ENCODE measurements at regions not wholly inside any gene's neighbourhood (a gene's known extent, or its start where the extent isn't known, plus 50 kb on each side); places are given as distances from the start of the nearest gene placed in this dataset.
"Not testable (repeated sequence)": the region's sequence is repeated elsewhere in the genome, so short reads cannot be mapped to it uniquely, and the experiment has no call there.

DNA sequence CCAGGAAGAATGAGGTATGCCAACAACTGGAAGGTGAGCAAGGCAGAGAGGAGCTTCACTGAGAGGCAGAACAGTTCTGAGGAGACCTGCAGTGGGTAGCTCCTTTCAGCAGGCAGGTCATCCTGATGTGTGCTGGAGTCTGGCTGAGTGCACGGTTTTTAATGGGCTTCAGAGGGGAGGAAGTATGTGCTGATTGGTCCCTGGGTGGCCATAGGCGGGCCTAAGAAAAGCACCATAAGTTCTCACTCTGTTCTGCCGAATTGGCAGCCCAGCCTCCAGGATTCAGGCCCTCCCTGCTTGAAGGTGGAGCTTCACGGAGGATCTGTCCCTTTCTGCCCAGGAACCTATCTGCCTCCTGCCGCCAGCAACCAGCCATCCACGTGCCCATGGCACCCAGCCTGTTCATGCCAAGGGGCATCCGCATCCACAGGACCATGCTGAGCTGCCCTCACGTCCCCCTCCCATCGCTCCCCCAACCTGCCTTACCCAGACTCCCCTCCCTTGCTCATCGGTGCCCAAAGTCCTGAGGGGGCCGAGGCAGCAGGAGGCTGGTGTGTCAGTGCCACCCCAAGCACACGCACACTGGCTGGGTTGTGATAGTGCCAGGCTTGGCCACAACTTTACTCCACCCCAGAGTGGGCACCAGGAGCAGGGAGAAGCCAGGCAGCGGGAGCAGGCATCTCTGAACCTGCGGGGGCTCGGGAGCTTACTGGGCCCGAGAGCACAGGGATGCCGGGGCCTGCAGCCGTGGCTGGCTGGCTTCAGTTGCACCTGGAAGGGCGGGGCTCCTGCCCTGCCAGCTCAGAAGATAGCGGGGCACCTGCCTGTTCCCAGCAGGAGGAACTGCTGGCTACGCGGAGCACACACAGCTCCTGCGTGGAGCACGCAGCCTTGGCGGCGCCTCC lies 608.4 kb upstream of the FOXG1 start:
- no peak for DNase-seq

- no peak for DNase-seq
These were observed 605.5 kb upstream of the FOXG1 start for GRCh38 chr14:28161040-28161439.

DNA sequence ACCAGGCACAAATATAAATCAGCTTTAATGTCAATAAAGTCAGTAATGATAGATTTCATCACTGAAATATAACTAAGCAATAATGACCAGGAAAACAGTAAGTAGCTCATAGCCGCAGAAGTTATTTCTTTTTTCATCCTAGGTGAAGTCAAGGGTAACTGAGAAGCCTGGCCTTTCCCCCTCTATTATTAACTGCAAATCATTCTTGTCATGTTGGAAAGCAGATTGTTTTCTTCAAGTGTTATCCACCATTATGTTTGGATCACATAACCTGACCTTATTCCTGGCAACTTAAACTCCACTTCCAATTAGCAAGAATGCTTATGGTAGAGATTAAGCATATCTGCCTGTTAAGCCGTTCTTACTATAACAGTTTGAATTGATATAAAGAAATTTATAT lies 603.4 kb upstream of the FOXG1 start:
- DNase-seq: no peak

DNA sequence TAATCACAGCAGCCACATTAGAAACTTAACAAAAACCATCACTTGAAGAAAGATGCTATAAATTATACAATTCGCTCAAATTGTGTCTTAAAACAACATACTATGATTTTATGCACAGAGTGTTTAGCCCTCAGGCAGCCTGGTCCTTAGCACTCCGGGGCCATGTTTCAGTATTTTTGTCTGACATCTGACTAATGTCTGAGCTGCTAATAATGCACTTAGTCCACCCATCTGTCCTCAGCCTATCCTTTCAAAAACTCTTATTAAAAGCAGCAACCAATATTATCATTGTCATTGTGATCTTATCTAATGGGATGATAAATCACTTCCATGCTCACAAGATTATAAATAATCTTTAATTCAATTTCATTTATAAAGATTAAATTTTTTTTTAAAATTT lies 602.7 kb upstream of the FOXG1 start:
- no peak for DNase-seq

DNA sequence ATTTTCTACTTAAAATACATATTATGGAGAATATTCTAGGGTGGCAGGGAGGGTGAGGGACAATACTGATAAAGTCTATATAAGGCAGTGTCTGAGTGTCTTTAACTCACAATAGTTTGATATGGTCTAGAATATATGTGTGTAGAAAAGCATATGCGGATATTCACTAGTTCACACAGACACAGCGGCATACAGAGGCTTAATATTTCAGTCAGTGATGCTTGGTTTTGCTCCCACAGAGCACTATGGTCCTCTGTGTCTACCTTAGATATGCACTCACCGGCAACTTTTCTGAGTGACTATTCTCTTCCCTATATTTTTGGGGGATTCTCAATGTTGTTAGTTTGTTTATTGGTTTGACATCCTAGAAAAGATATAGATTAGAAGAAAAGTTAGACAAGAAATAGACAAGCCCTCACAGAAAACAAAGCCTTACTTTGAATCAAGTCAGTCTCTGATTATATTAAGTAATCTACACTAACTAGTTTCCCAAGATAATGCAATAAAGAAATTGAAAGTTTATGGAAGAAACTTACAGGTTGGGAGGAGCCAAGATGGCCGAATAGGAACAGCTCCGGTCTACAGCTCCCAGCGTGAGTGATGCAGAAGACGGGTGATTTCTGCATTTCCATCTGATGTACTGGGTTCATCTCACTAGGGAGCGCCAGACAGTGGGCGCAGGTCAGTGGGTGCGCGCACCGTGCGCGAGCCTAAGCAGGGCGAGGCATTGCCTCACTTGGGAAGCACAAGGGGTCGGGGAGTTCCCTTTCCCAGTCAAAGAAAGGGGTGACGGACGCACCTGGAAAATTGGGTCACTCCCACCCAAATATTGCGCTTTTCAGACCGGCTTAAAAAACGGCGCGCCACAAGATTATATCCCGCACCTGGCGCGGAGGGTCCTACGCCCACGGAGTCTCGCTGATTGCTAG lies 578.4 kb upstream of the FOXG1 start:
- DNase-seq: not testable (repeated sequence)

GRCh38 chr14:28196878-28197277 lies 569.7 kb upstream of the FOXG1 start:
- DNase-seq: no peak

DNA sequence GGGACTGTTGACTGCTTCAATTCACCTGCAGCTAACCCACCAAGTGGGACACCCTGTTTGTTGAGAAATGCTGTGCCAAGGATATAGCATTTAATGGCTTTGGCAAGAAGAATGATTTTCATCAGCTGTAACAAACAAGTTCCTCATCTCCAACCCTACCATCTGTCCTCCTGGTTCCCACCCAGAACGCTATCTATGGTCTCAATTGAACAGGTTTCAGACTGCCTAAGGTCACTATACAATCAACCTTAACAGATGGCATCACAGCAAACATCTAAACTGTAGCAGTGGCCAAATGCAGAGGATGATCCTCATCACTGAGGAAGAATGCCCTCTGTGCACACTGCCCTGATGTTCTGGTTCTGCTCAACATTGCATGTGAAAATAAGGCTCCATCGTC lies 546.2 kb upstream of the FOXG1 start:
- no peak for DNase-seq

- no peak for DNase-seq
These were observed 525.7 kb upstream of the FOXG1 start for GRCh38 chr14:28240909-28241308.

DNA sequence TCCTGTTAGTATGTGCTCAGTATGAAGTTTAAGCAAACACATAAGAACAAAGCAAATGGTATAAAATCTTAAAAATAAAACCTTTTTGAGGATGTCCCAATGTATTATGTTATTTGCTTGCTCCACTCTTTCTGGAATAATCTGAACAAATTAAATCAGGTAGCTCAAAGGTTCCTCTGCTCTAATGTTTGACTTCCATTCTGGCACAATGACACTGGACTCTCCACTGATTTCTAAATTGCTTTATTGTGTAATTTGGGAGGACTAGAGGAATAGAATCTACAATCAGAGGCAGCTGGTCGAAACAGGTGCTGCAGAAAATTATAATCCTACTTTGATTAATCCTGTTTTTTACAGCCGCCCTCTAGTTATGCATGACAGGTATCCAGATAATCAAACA lies 523.7 kb upstream of the FOXG1 start:
- no peak for DNase-seq

- DNase-seq: no peak
These were observed 523.0 kb upstream of the FOXG1 start for GRCh38 chr14:28243600-28243999.

DNA sequence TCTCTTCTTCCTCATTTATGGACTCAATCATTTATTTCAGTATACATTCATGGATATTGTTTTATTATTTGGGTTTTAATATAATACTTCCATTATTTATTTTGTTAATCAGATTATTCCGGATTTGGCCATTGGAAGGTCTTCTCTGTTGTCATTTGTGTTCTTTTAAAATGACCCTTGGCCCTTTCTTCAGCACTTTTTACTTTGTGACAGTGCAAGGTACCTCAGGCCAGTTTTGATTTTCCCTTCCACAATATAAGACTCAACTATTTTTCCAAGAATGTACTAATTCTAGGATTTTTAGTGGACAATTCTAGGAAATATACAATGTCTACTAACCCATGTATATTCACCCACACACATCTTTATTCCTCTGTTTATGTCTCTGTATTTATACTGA lies 521.4 kb upstream of the FOXG1 start:
- no peak for DNase-seq

- DNase-seq: no peak
These were observed 519.1 kb upstream of the FOXG1 start for GRCh38 chr14:28247491-28247890.

DNA sequence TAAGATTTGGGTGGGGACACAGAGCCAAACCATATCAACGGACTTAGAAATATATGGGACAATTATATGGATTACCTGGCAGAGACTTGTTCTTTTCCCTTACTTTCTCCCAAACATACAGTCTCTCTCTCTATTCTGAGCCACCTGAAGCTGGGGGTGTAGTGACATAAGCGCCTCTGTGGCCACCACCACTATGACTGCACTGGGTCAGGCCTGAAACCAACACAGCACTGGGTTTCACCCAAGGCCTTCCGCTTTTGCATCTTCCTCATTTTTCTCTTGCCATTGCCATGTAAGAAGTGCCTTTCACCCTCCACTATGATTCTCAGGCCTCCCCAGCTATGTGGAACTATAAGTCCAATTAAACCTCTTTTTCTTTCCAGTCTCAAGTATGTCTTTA lies 514.5 kb upstream of the FOXG1 start:
- DNase-seq: not testable (repeated sequence)

- no peak for DNase-seq
These were observed 511.8 kb upstream of the FOXG1 start for GRCh38 chr14:28254768-28255167.

DNA sequence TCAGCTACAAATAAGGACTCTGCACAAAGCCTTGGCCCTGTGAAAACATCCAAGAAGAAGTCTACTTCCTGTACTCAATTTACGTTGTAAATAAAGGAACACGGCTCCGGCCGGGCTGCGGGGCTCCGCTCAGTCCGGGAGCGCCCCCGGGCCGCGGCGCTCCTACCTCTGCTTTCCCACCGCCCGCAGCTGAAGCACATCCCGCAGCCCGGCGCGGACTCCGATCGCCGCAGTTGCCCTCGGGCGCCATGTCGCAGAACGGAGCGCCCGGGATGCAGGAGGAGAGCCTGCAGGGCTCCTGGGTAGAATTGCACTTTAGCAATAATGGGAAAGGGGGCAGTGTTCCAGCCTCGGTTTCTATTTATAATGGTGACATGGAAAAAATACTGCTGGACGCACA lies 502.3 kb upstream of the FOXG1 start:
- no peak for DNase-seq

GRCh38 chr14:28272270-28272669 lies 494.3 kb upstream of the FOXG1 start:
- DNase-seq: no peak

- DNase-seq: no peak
These were observed 486.1 kb upstream of the FOXG1 start for GRCh38 chr14:28280530-28280929.

GRCh38 chr14:28280997-28281598 lies 485.5 kb upstream of the FOXG1 start:
- DNase-seq: no peak

DNA sequence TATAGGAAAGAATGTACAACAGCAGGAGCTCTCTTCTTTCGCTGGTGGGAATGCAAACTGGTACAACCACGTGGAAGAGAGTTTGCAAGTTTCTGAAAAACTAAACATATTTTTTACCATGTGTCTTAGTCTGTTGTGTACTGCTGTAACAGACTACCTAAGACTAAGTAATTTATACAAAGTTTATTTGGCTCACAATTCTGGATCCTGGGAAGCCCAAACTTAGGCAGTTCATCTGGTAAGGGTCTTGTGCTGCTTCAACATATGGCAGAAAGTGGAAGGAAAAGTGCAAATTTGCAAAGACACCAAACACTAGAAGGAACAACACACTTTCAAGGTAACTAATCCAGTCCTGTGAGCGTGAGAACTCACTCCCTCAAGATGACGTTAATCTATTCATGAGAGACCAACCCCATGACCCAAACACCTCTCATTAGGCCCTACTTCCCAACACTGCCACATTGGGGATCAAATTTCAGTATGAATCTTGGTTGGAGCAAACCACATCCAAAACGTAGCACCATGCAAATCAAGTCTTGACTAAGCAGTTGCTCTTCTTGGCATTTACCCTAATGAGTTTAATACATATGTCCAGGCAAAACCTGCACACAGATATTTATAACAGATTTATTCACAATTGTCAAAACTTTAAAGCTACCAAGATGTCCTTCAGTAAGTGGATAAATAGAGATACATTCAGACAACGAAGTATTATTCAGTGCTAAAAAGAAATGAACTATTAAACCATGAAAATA lies 481.9 kb upstream of the FOXG1 start:
- DNase-seq: no peak

- DNase-seq: no peak
These were observed 471.6 kb upstream of the FOXG1 start for GRCh38 chr14:28294834-28295440.

- DNase-seq: no peak
These were observed 469.0 kb upstream of the FOXG1 start for GRCh38 chr14:28297559-28297958.

- DNase-seq: no peak
These were observed 468.4 kb upstream of the FOXG1 start for GRCh38 chr14:28298156-28298555.
